ENCODE measurements at regions not wholly inside any gene's neighbourhood (a gene's known extent, or its start where the extent isn't known, plus 50 kb on each side); places are given as distances from the start of the nearest gene placed in this dataset.
"Not testable (repeated sequence)": the region's sequence is repeated elsewhere in the genome, so short reads cannot be mapped to it uniquely, and the experiment has no call there.

DNA sequence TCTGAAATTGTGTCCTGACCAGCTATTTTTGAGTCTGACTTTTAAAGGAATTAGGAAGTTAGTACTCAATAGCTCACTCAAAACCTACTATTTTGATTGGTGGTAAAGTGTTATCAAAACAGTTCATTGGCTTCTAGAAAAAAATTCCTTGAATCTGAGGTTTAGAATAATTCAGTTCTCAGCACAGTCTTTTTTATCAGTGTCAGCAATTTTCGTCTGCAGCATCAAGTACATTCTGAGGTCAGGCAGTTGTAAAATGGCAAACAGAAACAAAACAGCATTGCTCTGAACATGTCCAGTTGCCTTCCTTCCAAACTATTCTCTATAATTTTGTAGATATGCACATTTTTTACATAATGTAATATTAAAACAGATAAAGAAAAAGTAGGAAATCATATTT, 1644.1 kb downstream of the SLITRK5 start:
- DNase-seq (ENCODE audit: low read depth in 2 of 2): no peak

DNA sequence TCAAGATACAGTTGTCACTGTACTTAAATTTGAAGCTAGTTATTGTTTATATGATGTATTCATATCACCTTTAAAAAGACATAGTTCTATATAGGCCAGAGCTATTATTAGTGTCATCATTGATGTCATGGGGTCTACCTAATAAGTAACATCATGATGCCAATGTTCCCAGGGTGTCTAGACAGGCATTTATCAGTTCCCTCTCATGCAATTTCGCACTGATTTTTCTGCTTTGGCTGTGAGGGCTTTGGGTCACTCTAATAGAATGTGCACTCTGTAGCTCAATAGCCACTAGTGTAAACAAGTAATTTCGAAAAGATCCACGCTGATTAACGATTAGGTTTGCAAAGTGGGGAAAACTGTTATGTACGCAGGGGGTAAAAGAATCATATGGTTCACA, 1651.3 kb downstream of the SLITRK5 start:
- no peak for DNase-seq (ENCODE audit: low read depth in 2 of 2)

DNA sequence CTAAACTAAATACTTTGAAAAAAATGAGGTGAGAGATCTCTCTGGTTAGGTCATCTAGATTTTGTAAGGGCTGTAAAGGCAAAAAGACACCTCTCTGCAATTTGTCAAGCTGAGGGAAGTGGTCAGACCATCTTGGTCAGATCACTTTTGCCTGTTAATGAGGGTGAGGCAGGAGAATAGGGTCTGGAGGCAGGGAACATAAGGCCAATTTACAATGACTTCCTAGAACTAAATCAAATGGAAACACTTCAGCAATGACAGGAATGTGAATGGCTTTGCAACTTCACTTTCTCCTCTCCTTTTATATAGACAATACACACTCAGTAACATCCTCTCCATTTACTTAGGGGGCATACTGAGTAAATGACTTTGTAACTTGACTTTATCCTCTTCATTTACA, 1653.4 kb downstream of the SLITRK5 start:
- no peak for DNase-seq (ENCODE audit: low read depth in 2 of 2)

DNA sequence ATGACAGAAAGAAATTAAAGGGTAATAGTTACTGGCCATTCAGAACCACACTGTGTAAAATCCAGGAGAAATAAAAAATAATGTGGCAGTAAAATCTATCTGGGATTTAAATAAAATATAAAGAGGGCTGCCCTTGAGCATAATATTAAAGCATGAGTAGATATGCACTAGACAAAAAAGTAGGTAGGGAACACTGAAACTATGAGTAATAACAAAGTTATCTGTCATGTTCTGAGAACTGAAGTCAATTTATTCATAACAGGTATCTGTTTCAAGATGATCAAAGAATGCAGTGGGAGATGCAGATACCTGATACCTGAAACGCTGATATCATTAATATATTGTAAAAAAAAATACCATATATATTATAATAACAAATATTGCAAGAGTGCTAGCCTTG, 1672.0 kb downstream of the SLITRK5 start:
- no peak for DNase-seq (ENCODE audit: low read depth in 2 of 2)

DNA sequence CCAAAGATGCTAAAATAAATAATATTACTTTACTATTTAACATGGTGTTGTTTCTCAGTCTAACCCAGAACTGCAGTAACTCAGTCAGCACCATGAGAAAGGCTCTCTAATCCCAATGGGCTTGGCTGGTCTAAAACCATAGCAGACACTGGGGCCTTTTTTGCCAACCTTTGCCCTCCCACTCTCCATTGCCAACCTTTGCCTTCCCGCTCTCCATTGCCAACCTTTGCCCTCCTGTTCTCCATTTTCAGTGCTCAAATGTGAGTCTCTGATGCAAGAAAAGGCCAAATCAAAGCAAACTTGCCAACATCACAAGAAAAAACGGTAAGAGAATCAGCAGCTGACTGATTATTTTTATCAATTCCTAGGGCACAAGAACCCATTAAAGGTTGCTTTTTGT, 1681.2 kb downstream of the SLITRK5 start:
- DNase-seq (ENCODE audit: low read depth in 2 of 2): no peak

DNA sequence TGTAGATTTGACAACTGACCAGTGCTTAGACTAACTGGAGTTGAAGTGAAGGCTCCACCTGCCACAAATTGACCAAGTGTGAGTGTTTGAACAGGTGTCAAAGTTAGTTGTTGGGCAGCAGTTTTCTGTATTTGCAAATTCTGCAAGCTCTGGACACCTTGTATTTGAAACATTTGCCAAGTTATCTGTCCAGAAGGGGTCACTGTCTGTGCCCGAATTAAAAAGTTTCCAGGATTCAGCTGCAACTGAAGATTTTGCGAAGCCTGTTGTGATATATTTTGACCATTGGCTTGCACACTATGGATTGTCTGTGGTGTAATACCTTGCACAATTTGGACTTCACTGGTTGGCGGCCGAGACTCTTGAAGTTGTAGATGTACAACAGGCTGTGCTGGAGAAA, 1690.7 kb downstream of the SLITRK5 start:
- no peak for DNase-seq (ENCODE audit: low read depth in 2 of 2)

DNA sequence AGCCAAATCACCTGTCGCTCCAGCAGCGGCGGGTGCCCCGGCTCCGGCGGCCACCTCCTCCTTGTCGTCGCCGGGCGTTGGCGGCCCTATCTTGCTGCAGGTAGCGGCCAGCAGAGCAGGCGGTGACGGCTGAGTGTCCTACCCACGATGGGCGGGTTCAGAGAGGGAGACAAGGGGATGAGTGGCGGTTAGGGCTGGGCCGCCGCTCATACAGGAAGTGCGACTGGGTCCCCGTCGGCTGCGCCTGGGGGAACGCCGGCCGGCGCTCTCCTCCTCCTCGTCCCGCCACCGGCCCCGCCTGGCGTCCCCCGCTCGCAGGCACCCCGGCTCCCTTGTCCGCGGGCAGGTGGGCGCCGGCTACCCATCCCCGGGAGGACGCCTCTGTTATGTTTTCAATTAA, 1692.0 kb downstream of the SLITRK5 start:
- no peak for DNase-seq (ENCODE audit: low read depth in 2 of 2)

DNA sequence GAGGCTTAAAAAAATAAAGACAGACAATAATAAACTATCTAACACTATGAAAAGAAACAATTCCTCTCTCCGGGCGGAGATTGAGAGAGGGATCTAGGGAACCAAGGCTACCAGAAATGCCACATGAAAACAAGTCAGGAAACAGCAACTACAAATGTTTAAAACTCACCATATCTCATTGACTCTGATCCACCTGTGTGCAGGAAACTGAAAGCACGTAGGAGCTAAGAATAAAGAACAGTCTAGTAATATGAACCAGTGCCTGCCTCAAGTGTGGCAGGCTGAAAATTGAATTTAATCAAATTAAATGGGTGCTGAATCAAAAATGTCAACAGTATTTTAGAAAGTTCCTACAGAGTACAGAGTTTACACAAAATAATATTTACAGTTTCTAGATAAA, 1701.0 kb downstream of the SLITRK5 start:
- no peak for DNase-seq (ENCODE audit: low read depth in 2 of 2)

DNA sequence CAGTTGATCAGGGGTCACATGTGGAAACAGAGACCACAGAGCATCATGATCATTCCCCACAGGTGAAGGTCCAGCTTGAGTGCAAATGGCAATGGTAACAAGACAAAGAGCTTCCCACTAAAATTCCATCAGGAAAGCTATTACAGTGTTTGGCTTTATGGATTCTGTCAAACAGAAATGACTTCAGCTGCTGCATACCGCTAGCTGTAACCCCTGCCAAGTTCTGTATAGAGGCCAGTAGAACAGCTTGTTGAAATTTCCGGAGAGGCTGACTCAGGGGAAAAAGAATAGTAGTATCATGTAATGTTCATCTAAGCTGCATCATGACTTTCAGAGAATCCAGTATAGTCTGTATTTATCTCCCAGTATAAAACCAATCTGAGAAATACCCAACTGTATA, 1704.7 kb downstream of the SLITRK5 start:
- no peak for DNase-seq (ENCODE audit: low read depth in 2 of 2)

DNA sequence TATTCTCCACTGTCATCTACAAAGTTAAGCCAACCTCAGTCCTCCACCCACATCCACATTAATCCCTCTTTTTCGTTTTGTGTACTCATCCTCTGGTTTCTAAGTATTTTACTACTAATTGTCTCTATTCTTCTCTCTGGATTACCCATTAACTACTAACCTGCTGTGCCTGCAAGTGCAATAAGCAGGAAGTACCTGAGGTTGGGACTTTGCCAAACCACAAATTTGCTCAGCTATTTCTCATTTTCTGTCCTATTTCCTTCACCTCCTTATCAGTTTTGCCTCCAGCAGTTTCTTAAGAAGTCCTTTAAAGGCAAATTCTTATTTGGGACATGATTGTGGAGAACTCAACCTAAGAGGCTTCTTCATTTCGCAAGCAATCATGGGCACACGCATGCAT, 1708.9 kb downstream of the SLITRK5 start:
- no peak for DNase-seq (ENCODE audit: low read depth in 2 of 2)

DNA sequence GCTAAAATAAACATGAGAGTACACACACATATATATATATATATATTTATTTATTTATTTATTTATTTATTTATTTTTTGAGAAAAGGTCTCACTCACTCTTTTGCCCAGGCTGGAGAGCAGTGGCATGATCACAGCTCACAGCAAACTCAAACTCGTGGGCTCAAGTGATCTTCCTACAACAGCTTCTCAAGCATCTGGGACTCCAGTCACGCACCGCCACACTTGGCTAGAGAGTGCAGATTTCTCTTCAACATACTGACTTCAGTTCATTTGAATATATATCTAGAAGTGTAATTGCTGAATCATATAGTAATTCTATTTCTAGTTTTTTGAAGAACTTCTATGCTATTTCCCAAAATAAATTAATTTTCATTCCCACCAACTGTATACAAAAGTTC, 1711.8 kb downstream of the SLITRK5 start:
- DNase-seq (ENCODE audit: low read depth in 2 of 2): no peak

DNA sequence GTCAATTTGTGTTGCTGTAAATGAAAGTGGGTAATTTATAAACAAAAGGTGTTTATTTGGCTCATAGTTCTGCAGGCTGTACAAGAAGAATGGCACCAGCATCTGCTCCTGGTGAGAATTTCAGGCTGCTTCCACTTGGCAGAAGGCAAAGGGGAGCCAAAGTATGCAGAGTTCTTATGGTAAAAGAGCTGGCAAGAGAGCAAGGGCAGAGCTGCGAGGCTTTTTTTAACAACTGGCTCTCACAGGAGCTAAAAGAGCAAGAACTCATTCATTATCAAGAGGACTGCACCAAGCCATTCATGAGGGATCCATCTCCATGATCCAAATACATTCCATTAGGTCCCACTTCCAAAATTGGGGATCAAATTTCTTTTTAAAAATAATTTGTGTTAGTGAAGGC, 1712.7 kb downstream of the SLITRK5 start:
- DNase-seq (ENCODE audit: low read depth in 2 of 2): no peak

DNA sequence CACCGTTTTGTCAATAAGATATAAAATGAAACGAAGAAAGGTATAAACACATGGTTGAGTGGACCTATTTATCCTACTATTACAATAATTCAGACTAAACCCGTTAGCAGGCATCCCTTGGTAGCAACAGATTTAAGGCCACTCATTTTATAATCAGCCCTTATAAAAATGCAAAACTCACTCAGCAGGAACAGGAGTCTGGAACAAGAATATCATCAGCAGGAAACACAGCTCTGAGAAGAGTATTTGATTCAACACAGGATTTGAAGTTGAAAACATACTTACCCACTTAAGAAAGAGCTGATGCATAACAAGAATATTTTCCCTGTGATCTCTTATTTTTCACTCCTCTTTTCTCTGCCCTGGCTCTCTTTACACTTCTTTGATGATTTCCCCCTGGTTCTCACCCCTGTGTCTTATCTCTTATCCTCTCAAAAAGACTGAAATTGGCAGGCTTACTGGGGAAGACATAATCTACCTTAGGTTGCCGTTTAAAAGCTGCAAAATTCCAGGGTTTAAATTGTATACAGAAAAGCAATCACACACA, 1722.7 kb downstream of the SLITRK5 start:
- DNase-seq (ENCODE audit: low read depth in 2 of 2): no peak

DNA sequence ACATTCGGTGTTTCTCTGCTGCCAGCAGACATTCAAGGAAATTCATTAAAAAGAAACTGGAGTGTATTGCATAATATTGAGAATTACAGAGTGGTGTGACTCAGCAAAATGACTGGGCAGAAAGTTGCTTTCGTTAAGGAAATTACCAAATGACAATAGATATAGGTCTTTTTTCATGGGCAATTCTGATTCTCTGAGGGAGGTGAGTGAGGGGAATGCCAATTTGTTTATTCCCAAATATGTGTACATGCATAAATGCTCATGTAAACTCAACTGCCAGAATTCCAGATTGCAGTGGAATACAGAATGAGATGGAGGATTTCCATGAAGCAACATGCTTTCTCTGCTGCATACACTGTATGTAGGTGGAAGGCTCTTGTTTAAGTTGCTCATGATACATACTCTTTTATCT, 1730.1 kb downstream of the SLITRK5 start:
- DNase-seq (ENCODE audit: low read depth in 2 of 2): no peak

DNA sequence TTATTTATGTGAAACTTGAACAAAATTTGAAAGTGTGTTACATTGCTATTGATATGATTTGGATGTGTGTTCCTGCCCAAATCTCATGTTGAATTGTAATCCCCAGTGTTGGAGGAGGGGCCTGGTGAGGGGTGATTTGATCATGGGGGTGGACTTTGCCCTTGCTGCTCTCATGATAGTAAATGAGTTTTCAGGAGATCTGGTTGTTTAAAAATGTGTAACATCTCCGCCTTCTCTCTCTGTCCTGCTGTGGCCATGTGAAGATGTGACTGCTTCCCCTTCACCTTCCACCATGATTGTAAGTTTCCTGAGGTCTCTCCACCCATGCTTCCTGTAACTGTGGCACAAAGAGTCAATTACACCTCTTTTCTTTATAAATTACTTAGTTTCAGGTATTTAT, 1731.0 kb downstream of the SLITRK5 start:
- no peak for DNase-seq (ENCODE audit: low read depth in 2 of 2)

DNA sequence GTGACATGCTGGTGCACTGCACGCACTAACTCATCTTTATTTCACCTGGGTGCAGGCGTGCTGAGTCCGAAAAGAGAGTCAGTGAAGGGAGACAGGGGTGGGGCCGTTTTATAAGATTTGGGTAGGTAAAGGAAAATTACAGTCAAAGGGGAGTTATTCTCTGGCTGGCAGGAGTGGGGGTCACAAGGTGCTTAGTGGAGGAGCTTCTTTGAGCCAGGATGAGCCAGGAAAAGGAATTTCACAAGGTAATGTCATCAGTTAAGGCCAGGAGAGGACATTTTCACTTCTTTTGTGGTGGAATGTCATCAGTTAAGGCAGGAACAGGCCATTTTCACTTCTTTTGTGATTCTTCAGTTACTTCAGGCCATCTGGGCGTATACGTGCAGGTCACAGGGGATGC, 1734.9 kb downstream of the SLITRK5 start:
- not testable (repeated sequence) for DNase-seq (ENCODE audit: low read depth in 2 of 2)

DNA sequence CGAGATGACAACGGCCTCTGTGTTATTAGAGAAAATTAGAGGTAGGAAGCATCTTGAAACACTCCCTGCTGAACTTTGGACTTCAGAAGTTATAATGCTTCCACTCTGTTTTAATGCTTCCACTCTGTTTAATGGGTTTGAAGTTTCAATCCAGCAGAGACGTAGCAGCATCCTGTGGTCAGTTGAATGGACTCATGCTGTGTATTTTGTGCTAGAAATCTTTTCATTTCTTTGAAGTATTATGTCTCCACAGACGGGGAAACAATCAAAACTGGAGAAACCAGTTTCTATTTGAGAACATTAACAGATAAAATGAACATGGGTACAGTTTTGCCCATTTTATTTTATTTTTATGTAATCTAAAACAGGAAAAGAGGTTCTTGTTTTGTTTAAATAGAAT, 1736.2 kb downstream of the SLITRK5 start:
- no peak for DNase-seq (ENCODE audit: low read depth in 2 of 2)

DNA sequence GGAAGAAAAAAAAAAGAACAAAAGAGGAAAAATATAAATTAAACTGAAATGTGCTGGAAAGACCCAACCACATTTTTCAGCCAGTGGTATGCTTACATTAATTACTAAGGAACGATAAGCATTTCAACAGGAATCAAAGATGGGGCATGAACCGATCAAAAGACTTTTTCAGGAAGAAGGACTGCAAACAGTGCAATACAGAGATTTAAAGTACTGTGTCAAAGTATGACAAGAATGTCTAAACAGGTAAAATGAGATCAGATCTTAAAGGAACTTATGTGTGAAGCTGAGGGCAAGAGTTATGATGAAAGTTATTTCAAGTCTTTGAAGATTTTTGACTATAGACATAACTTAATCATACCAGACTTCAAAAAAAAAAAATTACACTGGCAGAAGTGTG, 1761.8 kb downstream of the SLITRK5 start:
- no peak for DNase-seq (ENCODE audit: low read depth in 2 of 2)

DNA sequence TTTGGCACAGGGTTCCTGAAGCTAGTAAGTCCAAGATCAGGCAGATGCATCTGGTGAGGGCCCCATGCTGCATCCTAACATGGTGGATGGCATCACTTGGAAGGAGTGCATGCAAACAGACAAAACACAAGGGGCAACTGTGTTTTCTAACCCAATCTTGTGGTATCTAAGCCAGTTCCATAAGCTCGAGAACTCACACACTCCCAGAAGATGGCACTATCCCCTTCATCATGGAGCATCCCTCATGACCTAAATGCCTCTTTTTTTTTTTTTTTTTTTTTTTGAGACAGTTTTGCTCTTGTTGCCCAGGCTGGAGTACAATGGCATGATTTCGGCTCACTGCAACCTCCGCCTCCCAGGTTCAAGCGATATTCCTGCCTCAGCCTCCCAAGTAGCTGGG, 1763.5 kb downstream of the SLITRK5 start:
- not testable (repeated sequence) for DNase-seq (ENCODE audit: low read depth in 2 of 2)

DNA sequence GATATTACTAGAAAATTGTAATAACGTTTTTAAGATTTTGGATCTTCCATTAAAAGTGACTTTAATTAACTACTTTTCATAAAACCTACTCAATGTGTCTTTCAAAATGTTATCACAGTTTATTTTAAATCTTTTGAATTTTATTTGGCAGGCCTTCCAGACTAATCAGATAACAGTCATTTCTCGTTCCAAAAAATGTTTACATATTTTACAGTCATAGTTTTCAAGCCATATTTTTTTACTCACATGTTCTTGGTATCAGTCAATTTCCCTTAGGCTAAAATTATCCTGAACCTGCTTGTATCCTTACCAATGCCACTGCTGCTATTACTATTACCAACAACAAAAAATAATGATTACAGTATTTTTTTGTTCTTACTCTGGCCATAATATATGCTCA, 1783.5 kb downstream of the SLITRK5 start:
- no peak for DNase-seq (ENCODE audit: low read depth in 2 of 2)

DNA sequence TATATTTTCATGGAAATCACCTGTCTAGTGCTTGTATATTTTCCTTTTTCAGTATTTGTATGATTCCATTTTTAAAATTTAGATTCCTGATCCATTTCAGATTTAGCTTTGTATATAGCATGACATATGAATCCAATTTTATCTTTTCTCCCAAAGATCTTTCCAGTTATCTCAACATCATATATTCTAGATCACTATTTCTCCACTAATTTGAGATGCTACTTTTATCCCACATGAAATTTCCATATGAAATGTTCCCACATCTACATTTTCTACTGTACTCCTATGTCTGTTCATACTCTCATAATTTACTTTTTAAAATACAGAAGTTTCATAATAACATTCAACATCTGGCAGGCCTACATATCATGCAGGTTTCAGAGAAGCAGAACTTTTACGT, 1784.1 kb downstream of the SLITRK5 start:
- DNase-seq (ENCODE audit: low read depth in 2 of 2): no peak

DNA sequence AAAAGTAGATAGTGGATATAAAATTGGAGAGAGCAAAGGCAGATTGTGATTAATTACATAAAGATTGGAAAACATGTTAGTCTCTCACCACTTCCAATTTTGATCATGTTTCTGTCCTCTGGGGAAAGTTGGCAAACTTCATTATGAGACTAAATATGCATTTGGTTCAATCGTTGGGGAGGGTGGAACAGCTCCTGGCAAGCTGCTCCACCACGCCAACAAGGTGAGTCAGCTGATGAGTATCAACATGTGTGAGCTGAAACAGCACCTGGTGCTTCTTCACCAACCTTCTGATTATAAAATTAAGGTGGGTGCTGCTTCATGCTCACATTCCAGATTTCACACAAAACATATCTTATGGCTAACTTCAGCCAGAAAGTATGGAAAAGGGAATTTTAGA, 1784.6 kb downstream of the SLITRK5 start:
- DNase-seq (ENCODE audit: low read depth in 2 of 2): no peak

DNA sequence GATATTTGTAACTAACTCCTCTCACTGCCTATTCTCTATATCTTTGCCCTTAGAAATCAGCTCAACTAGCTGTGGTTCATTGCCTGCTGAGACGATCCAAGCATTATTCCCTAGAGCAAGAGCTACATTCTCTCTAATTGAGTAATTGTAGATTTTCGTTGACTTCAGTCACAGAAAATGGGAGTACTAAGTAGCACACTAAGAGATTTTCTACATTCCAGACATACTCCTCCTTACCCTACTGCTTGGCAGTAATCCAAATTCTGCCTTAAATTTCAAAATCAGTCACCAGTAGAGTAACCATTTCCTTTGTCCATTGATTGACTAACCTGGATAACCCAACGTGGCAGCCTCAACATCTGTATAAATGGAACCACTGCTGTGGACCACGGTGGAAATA, 1786.8 kb downstream of the SLITRK5 start:
- DNase-seq (ENCODE audit: low read depth in 2 of 2): no peak

DNA sequence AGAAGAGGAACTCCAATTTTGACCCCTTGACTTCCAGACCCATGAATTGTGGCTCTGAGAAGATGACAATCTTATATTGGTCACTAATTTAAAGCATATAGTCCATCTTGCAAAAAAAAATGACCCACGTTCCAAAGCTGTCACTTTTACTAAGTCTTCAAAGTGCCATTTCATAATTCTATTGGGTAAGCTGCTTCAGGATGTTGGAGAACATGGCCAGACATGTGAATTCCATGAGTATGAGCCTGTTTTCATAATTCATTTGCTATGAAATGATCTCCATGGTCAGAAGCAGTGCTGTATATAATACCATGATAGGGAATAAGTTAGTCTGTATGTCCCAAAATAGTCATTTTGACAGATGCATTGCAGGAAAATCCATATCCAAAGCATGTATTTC, 1787.3 kb downstream of the SLITRK5 start:
- DNase-seq (ENCODE audit: low read depth in 2 of 2): no peak

DNA sequence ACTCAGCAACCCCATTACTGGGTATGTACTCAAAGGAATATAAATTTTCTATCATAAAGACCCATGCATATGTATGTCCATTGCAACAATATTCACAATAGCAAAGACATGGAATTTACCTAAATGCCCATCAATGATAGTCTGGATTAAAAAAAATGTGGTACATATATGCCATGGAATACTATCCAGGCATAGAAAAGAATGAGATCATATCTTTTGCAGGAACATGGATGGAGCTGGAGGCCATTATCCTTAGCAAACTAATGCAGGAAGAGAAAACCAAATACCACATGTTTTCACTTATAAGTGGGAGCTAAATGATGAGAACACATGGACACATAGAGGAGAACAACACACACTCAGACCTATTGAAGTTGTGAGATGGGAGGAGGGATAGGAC, 1789.7 kb downstream of the SLITRK5 start:
- not testable (repeated sequence) for DNase-seq (ENCODE audit: low read depth in 2 of 2)

Measured in stimulated activated CD4-positive, alpha-beta T cell treated with anti-CD3 and anti-CD28 coated beads, Interleukin-1b, Interleukin-23, amount 100 ng/mL, for 4 hours (primary cell).